Myocyte (in vitro differentiated cells): ENCODE measurements at regions not wholly inside any gene's neighbourhood (a gene's known extent, or its start where the extent isn't known, plus 50 kb on each side); places are given as distances from the start of the nearest gene placed in this dataset.
"Not testable (repeated sequence)": the region's sequence is repeated elsewhere in the genome, so short reads cannot be mapped to it uniquely, and the experiment has no call there.

Source experiments
- DNase-seq: peaks from one replicate; pipeline ENCODE4 v3.0.0-alpha.2; 2012; ENCODE audit warnings: low read depth

GRCh38 chr5:104325356-104325755 lies 762.8 kb upstream of the NUDT12 start:
- DNase-seq: no peak

GRCh38 chr5:104316676-104317075 lies 754.1 kb upstream of the NUDT12 start:
- DNase-seq: not testable (repeated sequence)

GRCh38 chr5:104312481-104312880 lies 749.9 kb upstream of the NUDT12 start:
- DNase-seq: no peak

GRCh38 chr5:104305602-104306001 lies 743.0 kb upstream of the NUDT12 start:
- no peak for DNase-seq

- DNase-seq: no peak
Observed at GRCh38 chr5:104299998-104300706, 737.6 kb upstream of the NUDT12 start.

- DNase-seq: no peak
Observed at GRCh38 chr5:104298518-104298917, 735.9 kb upstream of the NUDT12 start.

- peak; percentile 13 for DNase-seq
Observed at GRCh38 chr5:104297076-104297475, 734.5 kb upstream of the NUDT12 start.

- peak; percentile 7 for DNase-seq
Observed at GRCh38 chr5:104295991-104296390, 733.4 kb upstream of the NUDT12 start.

- no peak for DNase-seq
Observed at GRCh38 chr5:104283136-104283535, 720.5 kb upstream of the NUDT12 start.

GRCh38 chr5:104273725-104274124 lies 711.1 kb upstream of the NUDT12 start:
- DNase-seq: no peak

- DNase-seq: no peak
Observed at GRCh38 chr5:104267320-104268015, 704.9 kb upstream of the NUDT12 start.

GRCh38 chr5:104266161-104266560 lies 703.6 kb upstream of the NUDT12 start:
- no peak for DNase-seq

- DNase-seq: no peak
Observed at GRCh38 chr5:104265531-104266140, 703.0 kb upstream of the NUDT12 start.

- DNase-seq: no peak
Observed at GRCh38 chr5:104247260-104247659, 684.7 kb upstream of the NUDT12 start.

- peak; percentile 34 for DNase-seq
Observed at GRCh38 chr5:104241046-104241445, 678.5 kb upstream of the NUDT12 start.

- no peak for DNase-seq
Observed at GRCh38 chr5:104237586-104237985, 675.0 kb upstream of the NUDT12 start.

GRCh38 chr5:104223885-104224773 lies 661.5 kb upstream of the NUDT12 start:
- DNase-seq: no peak

GRCh38 chr5:104218200-104218599 lies 655.6 kb upstream of the NUDT12 start:
- DNase-seq: no peak

GRCh38 chr5:104213216-104213615 lies 650.6 kb upstream of the NUDT12 start:
- DNase-seq: no peak

- DNase-seq: no peak
Observed at GRCh38 chr5:104199771-104200170, 637.2 kb upstream of the NUDT12 start.

- DNase-seq: no peak
Observed at GRCh38 chr5:104198156-104198555, 635.6 kb upstream of the NUDT12 start.
